ENCODE measurements at regions not wholly inside any gene's neighbourhood (a gene's known extent, or its start where the extent isn't known, plus 50 kb on each side); places are given as distances from the start of the nearest gene placed in this dataset.
A peak's percentile ranks its signal among the peaks of the same experiment; 100 is the strongest.

DNA sequence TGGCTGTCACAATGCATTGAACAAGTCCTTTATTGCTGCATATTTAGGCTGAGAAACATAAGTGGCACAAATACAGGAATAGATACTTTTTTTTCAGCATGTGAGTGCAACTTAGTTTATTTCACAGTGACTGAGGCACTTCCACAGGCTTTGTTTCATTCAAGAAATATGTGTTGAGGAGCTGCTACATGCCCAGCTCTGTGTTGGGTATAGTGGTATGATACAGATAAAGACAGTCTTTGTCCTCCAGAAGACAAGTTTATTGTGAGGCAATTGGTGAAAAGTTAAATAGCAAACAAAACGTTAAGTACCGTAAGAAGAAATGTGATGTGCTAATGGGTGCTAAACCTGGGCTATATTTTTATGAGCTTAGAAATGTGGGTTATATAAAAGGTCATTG is 186.4 kb downstream of the SPRY1 start:
- whole genome bisulfite sequencing, 2 donors: 84 to 85% methylated on average over 2 of the region's 2 CpGs
- no peak for TF ChIP-seq POLR2A (IDR thresholded peaks at IDR 0.05)
- TF ChIP-seq, protein P1, sequence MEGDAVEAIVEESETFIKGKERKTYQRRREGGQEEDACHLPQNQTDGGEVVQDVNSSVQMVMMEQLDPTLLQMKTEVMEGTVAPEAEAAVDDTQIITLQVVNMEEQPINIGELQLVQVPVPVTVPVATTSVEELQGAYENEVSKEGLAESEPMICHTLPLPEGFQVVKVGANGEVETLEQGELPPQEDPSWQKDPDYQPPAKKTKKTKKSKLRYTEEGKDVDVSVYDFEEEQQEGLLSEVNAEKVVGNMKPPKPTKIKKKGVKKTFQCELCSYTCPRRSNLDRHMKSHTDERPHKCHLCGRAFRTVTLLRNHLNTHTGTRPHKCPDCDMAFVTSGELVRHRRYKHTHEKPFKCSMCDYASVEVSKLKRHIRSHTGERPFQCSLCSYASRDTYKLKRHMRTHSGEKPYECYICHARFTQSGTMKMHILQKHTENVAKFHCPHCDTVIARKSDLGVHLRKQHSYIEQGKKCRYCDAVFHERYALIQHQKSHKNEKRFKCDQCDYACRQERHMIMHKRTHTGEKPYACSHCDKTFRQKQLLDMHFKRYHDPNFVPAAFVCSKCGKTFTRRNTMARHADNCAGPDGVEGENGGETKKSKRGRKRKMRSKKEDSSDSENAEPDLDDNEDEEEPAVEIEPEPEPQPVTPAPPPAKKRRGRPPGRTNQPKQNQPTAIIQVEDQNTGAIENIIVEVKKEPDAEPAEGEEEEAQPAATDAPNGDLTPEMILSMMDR (IDR thresholded peaks at IDR 0.05): no peak

DNA sequence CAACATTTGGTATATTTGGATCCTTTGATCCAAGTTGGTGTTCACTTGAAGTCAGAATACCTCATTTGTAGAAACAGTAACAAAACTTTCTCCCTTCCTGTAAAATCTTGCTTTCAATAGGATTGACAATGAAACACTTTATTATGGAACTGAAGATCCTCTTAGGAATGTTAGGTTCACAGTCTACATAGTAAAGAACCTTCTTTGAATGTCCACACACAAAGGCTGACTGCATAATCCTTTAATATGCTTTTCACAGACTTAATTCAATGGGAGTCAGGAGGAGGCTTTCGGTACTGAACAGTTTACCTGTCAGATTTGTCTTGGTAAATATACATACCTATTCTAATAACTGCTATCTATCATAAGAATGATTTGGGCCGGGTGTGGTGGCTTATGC is 188.5 kb downstream of the SPRY1 start:
- Histone ChIP-seq H3K36me3 (no peaks in the 10 kb centered on the region), H3K4me3 (no peak overlapping the region), H3K9me3 (peaks cover 0 to 11% (median 7%) of the 10 kb centered on the region in 3 donors), H3K27ac (no peak overlapping the region), H3K4me1 (peaks cover 0 to 18% (median 6%) of the 10 kb centered on the region in 3 donors), H3K27me3 (no peaks in the 10 kb centered on the region)
- TF ChIP-seq POLR2A (IDR thresholded peaks at IDR 0.05): no peak
- TF ChIP-seq, protein P1 (IDR thresholded peaks at IDR 0.05): no peak
- intact Hi-C loops (cut with DNase I): no loop called here
- DNase-seq: no peak
- 87 to 91% methylated on average over 2 of the region's 2 CpGs for WGBS, 2 donors

More for the DNA sequence above, 186.4 kb downstream of the SPRY1 start:
- no peak for DNase-seq
- peaks cover 0 to 10% (median 3%) of the 10 kb centered on the region in 3 donors for H3K4me1 ChIP-seq
- no peaks in the 10 kb centered on the region for H3K36me3 ChIP-seq
- intact Hi-C loops (cut with DNase I): no loop called here
- H3K4me3 ChIP-seq: no peak overlapping the region
- H3K27ac ChIP-seq: no peak overlapping the region
- peaks cover 0 to 11% (median 7%) of the 10 kb centered on the region in 3 donors for H3K9me3 ChIP-seq
- no peaks in the 10 kb centered on the region for H3K27me3 ChIP-seq

DNA sequence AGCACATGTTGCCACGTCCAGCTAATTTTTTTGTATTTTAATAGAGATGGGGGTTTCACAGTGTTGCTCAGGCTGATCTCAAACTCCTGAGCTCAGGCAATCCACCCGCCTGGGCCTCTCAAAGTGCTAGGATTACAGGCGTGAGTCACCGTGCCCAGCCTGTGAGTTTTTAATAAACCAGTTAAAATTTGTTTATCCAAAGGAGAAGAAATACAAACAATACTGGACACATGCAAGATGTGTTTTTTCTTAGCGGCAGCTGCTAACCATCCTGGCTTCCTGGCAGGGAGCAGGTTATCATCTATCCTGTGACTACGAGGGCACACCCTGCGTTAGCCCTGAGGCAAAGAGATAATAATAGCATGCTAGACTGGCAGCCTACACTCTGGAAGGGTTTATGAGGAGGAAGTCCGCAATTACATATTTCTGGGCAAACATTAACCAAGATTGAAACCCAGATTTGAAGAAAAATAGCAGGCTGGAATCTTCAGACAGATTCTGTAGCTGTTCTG is 191.4 kb downstream of the SPRY1 start:
- H3K4me1 ChIP-seq: peaks cover 0 to 18% (median 6%) of the 10 kb centered on the region in 3 donors
- 28 to 33% methylated on average over 8 of the region's 8 CpGs for WGBS, 2 donors
- H3K4me3 ChIP-seq: no peak overlapping the region
- H3K9me3 ChIP-seq: no peaks in the 10 kb centered on the region
- no peaks in the 10 kb centered on the region for H3K36me3 ChIP-seq
- H3K27me3 ChIP-seq: no peaks in the 10 kb centered on the region
- peak overlapping the region; percentile 9 to 85 (median 54) for H3K27ac ChIP-seq
- no peak for DNase-seq
- intact Hi-C loops (cut with DNase I): no loop called here
- TF ChIP-seq, protein P1 (IDR thresholded peaks at IDR 0.05): no peak
- no peak for TF ChIP-seq POLR2A (IDR thresholded peaks at IDR 0.05)

DNA sequence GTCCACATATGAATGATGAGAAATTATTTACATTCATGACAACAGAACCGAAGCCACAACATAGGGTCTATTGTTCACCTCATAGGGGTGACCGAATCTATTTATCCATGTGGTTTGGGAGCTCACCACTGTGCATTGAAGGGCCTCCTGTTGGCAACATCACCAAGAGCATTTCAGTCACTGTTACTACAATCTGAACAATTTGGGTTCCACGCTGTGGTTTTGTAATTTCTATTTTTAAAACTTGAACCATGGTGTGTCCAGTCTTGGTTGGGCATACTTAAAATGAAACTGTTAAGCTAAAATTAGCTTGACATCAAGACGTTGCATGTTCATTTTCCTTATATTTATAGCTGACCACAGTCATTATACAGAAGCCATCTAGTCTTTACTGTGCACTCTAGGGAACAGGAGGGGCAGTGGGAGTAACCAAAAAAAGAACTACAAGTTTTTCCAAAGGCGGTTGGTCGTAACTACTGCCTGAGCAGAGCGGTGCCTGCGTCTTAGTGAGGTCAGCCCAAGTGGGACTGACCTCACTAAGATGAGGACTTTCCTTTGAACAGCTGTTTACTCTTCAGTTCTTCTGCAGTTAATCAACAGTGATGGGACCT is 192.1 kb downstream of the SPRY1 start:
- Histone ChIP-seq H3K27me3 (no peaks in the 10 kb centered on the region), H3K36me3 (no peaks in the 10 kb centered on the region), H3K4me3 (no peak overlapping the region), H3K9me3 (no peaks in the 10 kb centered on the region), H3K27ac (peak overlapping the region; percentile 9 to 85 (median 54)), H3K4me1 (peaks cover 0 to 18% (median 6%) of the 10 kb centered on the region in 3 donors)
- TF ChIP-seq, protein P1 (IDR thresholded peaks at IDR 0.05): no peak
- no peak for TF ChIP-seq POLR2A (IDR thresholded peaks at IDR 0.05)
- DNase-seq: no peak
- intact Hi-C loops (cut with DNase I): no loop called here
- WGBS, 2 donors: 59 to 61% methylated on average over 8 of the region's 8 CpGs

DNA sequence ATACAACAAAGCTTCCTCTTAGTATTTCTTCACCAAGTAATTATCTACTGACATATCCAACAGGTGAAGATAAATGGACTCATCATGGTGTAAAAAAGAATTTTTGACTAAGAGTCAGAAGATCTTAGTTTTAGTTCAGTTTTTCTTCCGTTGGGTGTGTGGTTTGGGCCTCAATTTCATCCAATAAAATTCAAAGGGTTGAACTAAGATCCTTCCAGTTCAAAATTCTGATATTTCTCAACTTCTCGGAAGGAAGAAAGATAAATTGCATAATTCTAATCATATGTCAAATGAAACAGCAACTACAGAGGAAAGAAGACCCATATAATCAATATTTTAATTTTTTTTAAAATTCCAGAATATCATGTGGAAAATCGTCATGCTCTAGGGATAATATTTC is 192.7 kb downstream of the SPRY1 start:
- H3K4me3 ChIP-seq: no peak overlapping the region
- no peaks in the 10 kb centered on the region for H3K27me3 ChIP-seq
- no peaks in the 10 kb centered on the region for H3K36me3 ChIP-seq
- peaks cover 0 to 18% (median 6%) of the 10 kb centered on the region in 3 donors for H3K4me1 ChIP-seq
- intact Hi-C loops (cut with DNase I): no loop called here
- DNase-seq: no peak
- TF ChIP-seq, protein P1 (IDR thresholded peaks at IDR 0.05): no peak
- TF ChIP-seq POLR2A (IDR thresholded peaks at IDR 0.05): no peak
- H3K27ac ChIP-seq: peak overlapping the region in 3 of 4 donors; percentile 46 to 85 (median 61)
- 70 to 80% methylated on average over 3 of the region's 3 CpGs for WGBS, 2 donors
- H3K9me3 ChIP-seq: no peaks in the 10 kb centered on the region

Data from esophagus squamous epithelium (tissue), 5 donors.